Ishikawa (cell line): ENCODE measurements at regions not wholly inside any gene's neighbourhood (a gene's known extent, or its start where the extent isn't known, plus 50 kb on each side); places are given as distances from the start of the nearest gene placed in this dataset.

Experiments used
- CEBPB ChIP-seq: IDR thresholded peaks from 2 replicates; pipeline ENCODE4 v1.6.1; 2012
- CREB1 ChIP-seq: IDR thresholded peaks from 2 replicates; pipeline ENCODE4 v1.6.1; 2012; ENCODE audit warnings: low read depth
- EGR1 ChIP-seq: IDR thresholded peaks from 2 replicates; pipeline ENCODE4 v1.6.1; 2012
- EP300 ChIP-seq: IDR thresholded peaks from 2 replicates; pipeline ENCODE4 v1.6.1; 2012; ENCODE audit warnings: borderline replicate concordance
- FOXM1 ChIP-seq: IDR thresholded peaks from 2 replicates; pipeline ENCODE4 v1.6.1; 2012; ENCODE audit warnings: low read depth, borderline replicate concordance
- MAX ChIP-seq: IDR thresholded peaks from 2 replicates; pipeline ENCODE4 v1.6.1; 2012
- NFIC ChIP-seq: IDR thresholded peaks from 2 replicates; pipeline ENCODE4 v1.6.1; 2012
- RAD21 ChIP-seq: IDR thresholded peaks from 2 replicates; pipeline ENCODE4 v1.6.1; 2012; ENCODE audit warnings: low read depth
- REST ChIP-seq: IDR thresholded peaks from 2 replicates; pipeline ENCODE4 v1.6.1; 2012; ENCODE audit warnings: low read depth, mild to moderate bottlenecking
- TAF1 ChIP-seq: IDR thresholded peaks from 2 replicates; pipeline ENCODE4 v1.6.1; 2012; ENCODE audit warnings: low read depth, mild to moderate bottlenecking
- TCF12 ChIP-seq: IDR thresholded peaks from 2 replicates; pipeline ENCODE4 v1.6.1; 2012; ENCODE audit warnings: low read depth
- TEAD4 ChIP-seq: IDR thresholded peaks from 2 replicates; pipeline ENCODE4 v1.6.1; 2012
- USF1 ChIP-seq: IDR thresholded peaks from 2 replicates; pipeline ENCODE4 v1.6.1; 2012
- YY1 ChIP-seq: IDR thresholded peaks from 2 replicates; pipeline ENCODE4 v1.6.1; 2012; ENCODE audit warnings: low read depth
- ZBTB7A ChIP-seq: IDR thresholded peaks from 2 replicates; pipeline ENCODE4 v1.6.1; 2012; ENCODE audit warnings: low read depth

GRCh38 chr1:37347104-37347649, 127.2 kb upstream of the ZC3H12A start:
- TF ChIP-seq ZBTB7A (no peak), MAX (no peak), RAD21 (no peak), YY1 (no peak), CREB1 (no peak), FOXM1 (no peak), REST (no peak), NFIC (no peak), TEAD4 (no peak), TCF12 (no peak), USF1 (no peak), EP300 (no peak), EGR1 (no peak), CEBPB (no peak), TAF1 (no peak)

- TF ChIP-seq TAF1 (no peak), REST (no peak), EGR1 (no peak), USF1 (no peak), RAD21 (no peak), EP300 (no peak), FOXM1 (no peak), CEBPB (no peak)
Measured at GRCh38 chr1:37353871-37354270, 120.5 kb upstream of the ZC3H12A start.

- TF ChIP-seq TEAD4 (no peak), YY1 (no peak), REST (no peak), USF1 (no peak), ZBTB7A (no peak), TAF1 (no peak), EP300 (no peak), EGR1 (no peak), RAD21 (no peak)
Measured at GRCh38 chr1:37354876-37355650, 119.3 kb upstream of the ZC3H12A start.

GRCh38 chr1:37358992-37359391, 115.4 kb upstream of the ZC3H12A start:
- TF ChIP-seq MAX, result no peak
- no peak for TF ChIP-seq EP300
- TF ChIP-seq REST, result no peak
- no peak for TF ChIP-seq NFIC
- no peak for TF ChIP-seq CEBPB
